Chondrocyte (in vitro differentiated cells): ENCODE measurements at regions not wholly inside any gene's neighbourhood (a gene's known extent, or its start where the extent isn't known, plus 50 kb on each side); places are given as distances from the start of the nearest gene placed in this dataset.

ENCODE experiments used
- DNase-seq: peaks from one replicate; pipeline ENCODE4 v3.0.0; 2021; ENCODE audit warnings: mixed read lengths, low spot score
- H3K27ac Mint-ChIP-seq: one replicate; pipeline ENCODE4 v1.8.0; 2021; ENCODE audit warnings: mild to moderate bottlenecking, moderate library complexity, mixed read lengths; ENCODE audit not compliant: unreplicated experiment
- H3K27me3 Mint-ChIP-seq: 2 replicates; pipeline ENCODE4 v1.8.0; 2021; ENCODE audit warnings: low read depth, mixed read lengths
- H3K36me3 Mint-ChIP-seq: 2 replicates; pipeline ENCODE4 v1.8.0; 2021; ENCODE audit warnings: low read depth, mixed read lengths
- H3K4me1 Mint-ChIP-seq: 2 replicates; pipeline ENCODE4 v1.8.0; 2021; ENCODE audit warnings: low read depth, mild to moderate bottlenecking, mixed read lengths
- H3K4me3 Mint-ChIP-seq: one replicate; pipeline ENCODE4 v1.8.0; 2021; ENCODE audit warnings: mild to moderate bottlenecking, moderate library complexity, mixed read lengths; ENCODE audit not compliant: unreplicated experiment
- H3K9me3 Mint-ChIP-seq: 2 replicates; pipeline ENCODE4 v1.8.0; 2021; ENCODE audit warnings: low read depth, mixed read lengths
- CTCF ChIP-seq: fragments of 200-600 bp; sonication (generic); IDR thresholded peaks from 2 replicates; pipeline ENCODE4 v1.5.0; 2021; ENCODE audit warnings: antibody characterized with exemption, mild to moderate bottlenecking, moderate library complexity

- DNase-seq: no peak
- no peaks in the 10 kb centered on the region for H3K9me3 Mint-ChIP-seq
- no peaks in the 10 kb centered on the region for H3K4me1 Mint-ChIP-seq
- H3K36me3 Mint-ChIP-seq: no peaks in the 10 kb centered on the region
- no peak for TF ChIP-seq CTCF
- no peak overlapping the region for H3K4me3 Mint-ChIP-seq
- H3K27me3 Mint-ChIP-seq: no peaks in the 10 kb centered on the region
- H3K27ac Mint-ChIP-seq: no peak overlapping the region
Measured at GRCh38 chr18:22517356-22517755, 99.6 kb upstream of the CTAGE1 start.

- no peak for TF ChIP-seq CTCF
- Mint-ChIP-seq H3K27ac (no peak overlapping the region), H3K9me3 (no peaks in the 10 kb centered on the region)
Measured at GRCh38 chr18:22521026-22521707, 103.5 kb upstream of the CTAGE1 start.

GRCh38 chr18:22523481-22523880 is 105.8 kb upstream of the CTAGE1 start:
- Mint-ChIP-seq H3K4me1 (peaks cover 12% of the 10 kb centered on the region), H3K27ac (no peak overlapping the region), H3K36me3 (no peaks in the 10 kb centered on the region), H3K27me3 (peaks cover 1% of the 10 kb centered on the region), H3K9me3 (no peaks in the 10 kb centered on the region), H3K4me3 (no peak overlapping the region)
- TF ChIP-seq CTCF: no peak
- no peak for DNase-seq

More at GRCh38 chr18:22521026-22521707, 103.5 kb upstream of the CTAGE1 start:
- no peaks in the 10 kb centered on the region for H3K36me3 Mint-ChIP-seq
- DNase-seq: no peak
- H3K4me1 Mint-ChIP-seq: peaks cover 5% of the 10 kb centered on the region
- H3K4me3 Mint-ChIP-seq: no peak overlapping the region
- H3K27me3 Mint-ChIP-seq: no peaks in the 10 kb centered on the region

GRCh38 chr18:22524783-22525182 is 107.1 kb upstream of the CTAGE1 start:
- no peak for DNase-seq
- Mint-ChIP-seq H3K4me1 (peaks cover 16% of the 10 kb centered on the region), H3K36me3 (no peaks in the 10 kb centered on the region), H3K27ac (no peak overlapping the region), H3K27me3 (peaks cover 1% of the 10 kb centered on the region), H3K4me3 (no peak overlapping the region), H3K9me3 (no peaks in the 10 kb centered on the region)
- no peak for TF ChIP-seq CTCF

GRCh38 chr18:22525313-22525712 is 107.6 kb upstream of the CTAGE1 start:
- peaks cover 16% of the 10 kb centered on the region for H3K4me1 Mint-ChIP-seq
- H3K4me3 Mint-ChIP-seq: no peak overlapping the region
- H3K9me3 Mint-ChIP-seq: no peaks in the 10 kb centered on the region

More at GRCh38 chr18:22525313-22525712, 107.6 kb upstream of the CTAGE1 start:
- H3K27ac Mint-ChIP-seq: no peak overlapping the region
- H3K36me3 Mint-ChIP-seq: no peaks in the 10 kb centered on the region
- TF ChIP-seq CTCF: no peak
- peaks cover 1% of the 10 kb centered on the region for H3K27me3 Mint-ChIP-seq
- no peak for DNase-seq
